ENCODE measurements at regions not wholly inside any gene's neighbourhood (a gene's known extent, or its start where the extent isn't known, plus 50 kb on each side); places are given as distances from the start of the nearest gene placed in this dataset.

DNA sequence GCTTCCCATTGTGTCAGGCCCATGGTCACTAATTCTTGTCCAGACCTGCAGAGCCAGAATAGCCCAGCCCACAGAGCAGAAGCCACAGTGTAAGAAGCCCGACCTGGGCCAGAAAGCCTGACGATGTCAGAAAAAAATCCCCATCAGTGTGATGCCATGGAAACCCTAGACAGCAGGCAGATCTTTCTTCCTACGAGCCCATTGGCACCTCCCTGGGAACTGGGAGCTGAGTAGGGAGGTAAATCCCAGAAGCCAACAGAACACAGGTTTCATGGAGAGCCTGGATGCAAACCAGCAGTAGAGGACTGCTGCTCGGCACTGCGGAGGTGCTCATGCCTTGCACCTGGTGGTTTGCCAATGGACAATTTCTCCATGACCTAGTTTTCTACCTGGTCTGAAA is 82.2 kb upstream of the SLC22A16 start:
- DNase-seq = no peak

DNA sequence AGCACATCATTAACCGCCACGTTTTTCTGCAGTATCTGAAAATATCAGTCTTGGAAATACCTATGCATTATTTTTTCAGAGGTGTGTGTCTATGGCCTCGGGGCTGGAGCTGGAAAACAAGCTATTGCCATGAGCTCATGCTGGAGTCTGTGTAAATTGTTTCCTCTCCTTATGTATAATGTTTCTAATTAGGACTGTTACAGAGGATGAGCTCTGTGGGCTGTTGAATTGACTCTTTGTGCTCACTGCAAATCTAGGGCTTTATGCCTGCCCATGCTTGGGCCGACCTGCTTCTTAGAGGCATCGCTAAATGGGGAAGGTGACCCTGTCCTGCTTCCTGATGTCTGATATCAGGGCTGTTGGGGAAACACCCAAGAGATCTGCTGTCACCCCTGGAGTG is 80.8 kb upstream of the SLC22A16 start:
- DNase-seq = no peak

DNA sequence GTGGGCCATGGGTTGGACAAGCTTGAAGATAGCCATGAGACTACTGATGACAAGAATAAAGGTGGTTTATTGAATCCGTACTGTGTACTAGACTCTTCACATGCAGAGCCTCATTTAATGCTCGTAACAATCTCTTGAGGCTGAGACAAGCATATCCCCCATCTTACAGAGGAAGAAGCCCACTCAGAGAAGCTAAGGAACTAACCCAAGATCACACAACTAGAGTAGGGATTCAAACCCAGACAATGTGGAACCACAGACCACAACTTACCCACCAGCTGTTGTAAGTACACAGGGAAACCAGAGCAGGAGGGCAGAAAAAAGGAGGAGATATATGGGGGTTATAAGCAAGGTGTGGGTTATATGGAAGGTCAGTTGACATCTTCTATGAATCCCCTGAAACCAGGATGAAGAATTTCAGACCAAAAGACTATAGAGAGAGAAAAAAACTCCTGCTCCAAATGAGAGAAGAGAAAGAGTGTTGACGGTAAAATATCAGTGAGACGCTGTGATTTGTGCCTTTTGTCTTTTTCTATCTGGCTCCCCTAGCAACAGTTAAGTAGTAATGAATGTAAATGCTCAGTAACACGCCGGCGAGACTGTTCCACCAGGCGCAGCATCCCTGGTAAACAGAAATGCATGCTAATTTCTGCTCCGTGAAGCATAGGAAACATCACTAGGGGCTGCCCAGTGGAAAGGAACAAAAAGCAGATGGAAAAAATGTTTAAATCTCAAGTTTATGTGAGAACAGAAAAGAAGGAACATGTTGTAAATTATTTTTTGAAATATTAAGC is 80.1 kb upstream of the SLC22A16 start:
- no peak for DNase-seq

DNA sequence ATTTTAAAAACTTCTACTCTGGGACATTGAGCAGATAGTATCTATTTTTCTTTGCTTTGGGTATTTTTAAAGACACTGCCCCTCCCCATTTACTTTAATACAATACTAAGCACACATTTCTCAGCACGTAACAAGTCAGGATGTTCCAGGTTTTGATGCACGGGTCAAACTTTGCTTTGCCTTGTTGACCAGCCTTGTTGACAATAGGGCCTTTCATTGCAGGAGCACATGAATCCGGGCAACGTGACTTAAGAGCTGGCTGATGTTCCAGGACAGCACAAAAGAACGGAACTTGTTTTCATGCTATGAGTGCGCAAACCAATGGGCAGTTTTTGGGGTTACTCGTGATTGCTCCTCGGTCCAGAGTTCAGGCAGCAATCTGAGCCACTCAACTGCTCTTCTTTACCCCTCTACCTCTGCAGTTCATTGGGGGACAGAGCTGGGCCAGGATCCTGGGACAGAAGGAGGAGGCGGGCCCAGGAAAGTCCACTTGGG is 78.6 kb upstream of the SLC22A16 start:
- DNase-seq = no peak

DNA sequence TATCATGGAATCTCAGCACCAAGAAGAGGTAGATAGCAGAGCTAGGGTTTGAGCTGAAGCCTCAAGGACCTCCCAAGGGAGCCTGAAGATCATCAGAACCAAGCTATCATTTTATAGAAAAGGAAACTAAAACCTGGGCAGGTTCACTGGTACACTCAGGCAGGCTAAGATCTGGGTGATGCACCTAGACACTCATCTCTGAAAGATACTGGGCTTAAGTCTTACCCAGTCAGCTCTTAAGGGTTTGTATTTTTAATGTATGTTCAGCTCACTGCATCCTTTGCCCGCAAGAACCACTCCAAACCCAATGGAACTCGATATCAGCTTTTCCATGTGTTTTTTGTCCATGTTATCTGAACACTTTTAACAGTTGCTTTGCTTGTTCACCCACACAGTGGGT is 78.0 kb upstream of the SLC22A16 start:
- DNase-seq = no peak

DNA sequence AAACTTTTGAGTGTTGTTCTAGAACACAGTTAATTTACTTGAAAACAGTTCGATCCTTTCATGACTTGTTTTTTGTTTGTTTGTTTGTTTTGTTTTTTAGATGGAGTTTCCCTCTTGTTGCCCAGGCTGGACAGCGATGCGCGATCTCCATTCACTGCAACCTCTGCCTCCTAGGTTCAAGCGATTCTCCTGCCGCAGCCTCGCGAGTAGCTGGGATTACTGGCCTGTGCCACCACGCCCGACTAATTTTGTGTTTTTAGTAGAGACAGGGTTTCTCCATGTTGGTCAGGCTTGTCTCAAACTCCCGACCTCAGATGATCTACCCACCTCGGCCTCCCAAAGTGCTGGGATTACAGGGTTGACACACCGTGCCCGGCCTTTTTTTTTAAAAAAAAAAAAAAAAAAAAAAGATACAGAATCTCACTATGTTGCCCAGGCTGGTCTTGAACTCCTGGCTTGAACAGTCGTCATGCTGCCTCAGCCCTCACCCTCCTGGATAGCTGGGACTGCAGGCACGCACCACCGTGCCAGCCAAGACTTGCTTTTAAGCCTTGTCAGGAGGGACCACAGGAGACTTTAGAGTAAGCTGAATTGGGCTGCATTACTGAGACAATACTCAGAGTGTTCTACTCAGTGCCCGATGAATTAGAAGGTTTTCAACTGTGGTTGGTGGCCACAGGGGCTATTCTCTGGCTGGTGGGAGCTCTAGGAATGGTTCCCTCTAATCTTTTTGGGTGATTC is 76.7 kb upstream of the SLC22A16 start:
- no peak for DNase-seq

DNA sequence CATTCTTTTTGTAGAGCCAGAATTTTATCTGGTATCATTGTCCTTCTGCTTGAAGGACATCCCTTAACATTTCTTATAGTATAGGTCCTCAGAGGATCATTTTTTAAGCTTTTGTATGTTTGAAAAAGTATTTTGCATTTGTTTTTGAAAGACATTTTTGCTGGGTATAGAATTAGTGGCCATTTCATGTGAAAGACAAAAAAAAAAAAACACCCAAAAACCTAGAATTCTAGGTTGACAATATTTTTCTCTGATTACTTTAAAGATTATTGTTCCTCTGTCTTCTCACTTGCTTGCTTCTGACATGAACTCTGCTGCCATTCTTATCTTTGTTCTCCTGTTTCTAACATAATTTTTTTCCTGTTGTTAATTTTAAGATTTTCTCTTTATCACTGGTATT is 75.7 kb upstream of the SLC22A16 start:
- DNase-seq = no peak

DNA sequence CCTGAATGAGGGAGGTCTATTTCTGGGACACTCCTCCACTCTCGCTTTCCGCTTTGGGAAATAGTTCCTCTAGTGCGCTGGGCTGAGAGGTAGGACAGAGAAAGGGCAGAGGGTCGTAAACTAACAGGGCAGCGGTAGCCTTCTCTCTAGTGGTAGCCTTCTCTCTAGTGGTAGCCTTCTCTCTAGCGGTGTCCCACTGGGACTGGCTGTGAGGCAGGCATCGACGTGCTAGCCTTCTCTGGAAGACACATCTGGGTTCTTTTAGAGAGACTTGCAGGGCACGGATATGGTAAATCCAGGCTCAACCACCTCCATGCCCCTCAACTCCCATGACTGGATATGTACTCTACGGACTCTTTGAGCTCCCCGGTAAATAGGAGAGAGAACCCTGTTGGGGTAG is 74.7 kb upstream of the SLC22A16 start:
- no peak for DNase-seq

DNA sequence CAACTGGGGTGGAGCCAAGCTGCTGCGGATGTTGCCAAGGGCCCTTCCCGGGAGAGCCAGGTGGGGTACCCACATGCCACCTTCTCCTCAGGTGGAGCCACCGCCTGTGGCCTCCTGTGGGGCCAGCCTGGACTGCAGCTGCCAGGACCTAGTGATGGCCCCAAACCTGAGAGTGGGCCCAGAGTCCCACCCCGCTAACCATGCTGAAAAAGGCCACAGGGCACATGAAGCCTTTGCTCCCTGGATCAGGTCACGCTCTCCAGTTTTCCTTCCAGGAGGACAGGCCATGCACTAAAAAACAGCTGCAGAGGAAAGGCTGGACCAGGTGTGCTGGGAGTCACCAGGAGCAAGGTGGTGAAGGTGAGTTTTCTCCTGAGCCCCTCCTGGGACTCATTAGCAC is 73.9 kb upstream of the SLC22A16 start:
- DNase-seq = no peak

DNA sequence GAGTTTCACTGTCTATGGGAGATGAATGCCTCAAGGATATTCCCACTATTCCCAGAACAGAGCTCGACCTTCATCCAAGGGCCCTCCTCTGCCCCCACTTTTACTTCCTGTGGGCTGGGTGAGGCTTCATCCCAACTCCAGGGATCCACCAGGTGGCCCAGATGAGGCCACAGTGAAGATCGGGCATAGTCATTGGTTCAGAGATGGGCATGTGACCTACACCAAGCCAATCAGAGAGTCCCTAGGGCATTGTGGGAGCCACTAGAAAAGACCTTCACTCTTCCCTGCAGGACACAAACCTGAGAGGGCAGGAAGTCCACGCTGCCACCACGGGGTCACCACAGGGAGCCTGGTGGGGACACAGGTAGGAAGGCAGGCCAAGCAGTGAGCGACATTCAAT is 72.9 kb upstream of the SLC22A16 start:
- DNase-seq = no peak

DNA sequence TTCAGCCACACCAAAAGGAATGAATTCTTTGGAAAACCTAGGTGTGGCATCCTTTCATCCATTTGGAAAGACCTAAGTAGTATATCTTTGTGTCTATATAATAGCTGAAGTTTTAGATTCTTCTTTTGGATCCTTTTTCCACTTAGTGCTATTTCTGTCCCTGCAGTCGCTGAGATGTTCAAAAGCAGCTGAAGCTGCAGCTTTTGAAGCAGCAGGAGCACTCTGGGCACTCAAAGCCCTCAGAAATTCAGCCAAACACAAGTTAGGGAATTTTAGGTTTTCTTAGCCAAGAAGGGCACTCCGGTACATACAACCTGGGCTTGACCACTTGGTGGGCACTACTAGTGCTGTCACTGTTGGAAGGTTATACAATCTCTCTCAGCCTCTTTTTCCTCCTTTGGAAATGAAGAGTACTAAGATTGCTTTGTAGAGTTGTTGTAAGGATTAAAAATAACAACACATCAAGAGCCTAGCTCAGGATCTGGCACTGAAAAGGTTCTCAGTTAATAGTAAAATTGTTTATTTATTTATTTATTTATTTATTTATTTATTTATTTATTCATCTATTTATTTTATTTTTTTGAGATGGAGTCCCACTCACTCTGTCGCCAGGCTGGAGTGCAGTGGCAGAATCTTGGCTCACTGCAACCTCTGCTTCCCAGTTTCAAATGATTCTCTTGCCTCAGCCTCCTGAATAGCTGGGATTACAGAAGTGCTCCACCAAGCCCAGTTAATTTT is 71.9 kb upstream of the SLC22A16 start:
- DNase-seq = no peak

DNA sequence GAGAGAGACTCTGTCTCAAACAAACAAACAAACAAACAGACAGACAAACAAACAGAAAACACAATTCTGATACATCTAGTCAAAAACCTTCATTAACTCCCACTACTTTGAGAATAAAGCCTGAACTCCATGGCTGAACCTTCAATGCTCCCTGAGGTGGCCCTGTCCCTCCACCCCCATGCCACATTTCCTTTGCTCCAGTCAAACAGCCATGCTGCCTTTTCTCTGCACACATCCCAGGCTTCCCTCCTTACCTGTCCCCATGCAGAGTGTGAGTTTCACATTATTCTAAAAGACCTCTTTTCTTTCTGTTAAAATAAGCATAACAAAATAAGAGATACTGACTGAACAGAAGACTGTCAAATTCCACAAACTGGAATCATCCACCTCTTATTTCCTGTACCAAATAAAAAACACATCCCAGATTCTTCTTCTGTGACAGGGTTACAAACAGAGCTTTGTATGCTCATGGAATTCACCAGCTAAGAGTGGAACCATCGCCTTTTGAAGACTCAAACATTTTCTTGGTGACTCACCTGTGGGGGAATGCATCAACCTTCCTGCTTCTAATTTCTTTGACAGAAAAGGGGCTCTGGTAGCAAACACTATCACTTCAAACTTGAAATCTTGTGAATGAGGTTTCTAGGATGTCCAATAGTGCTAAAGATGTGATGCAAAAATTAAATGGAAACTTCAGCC is 71.0 kb upstream of the SLC22A16 start:
- DNase-seq = peak; percentile 87

DNA sequence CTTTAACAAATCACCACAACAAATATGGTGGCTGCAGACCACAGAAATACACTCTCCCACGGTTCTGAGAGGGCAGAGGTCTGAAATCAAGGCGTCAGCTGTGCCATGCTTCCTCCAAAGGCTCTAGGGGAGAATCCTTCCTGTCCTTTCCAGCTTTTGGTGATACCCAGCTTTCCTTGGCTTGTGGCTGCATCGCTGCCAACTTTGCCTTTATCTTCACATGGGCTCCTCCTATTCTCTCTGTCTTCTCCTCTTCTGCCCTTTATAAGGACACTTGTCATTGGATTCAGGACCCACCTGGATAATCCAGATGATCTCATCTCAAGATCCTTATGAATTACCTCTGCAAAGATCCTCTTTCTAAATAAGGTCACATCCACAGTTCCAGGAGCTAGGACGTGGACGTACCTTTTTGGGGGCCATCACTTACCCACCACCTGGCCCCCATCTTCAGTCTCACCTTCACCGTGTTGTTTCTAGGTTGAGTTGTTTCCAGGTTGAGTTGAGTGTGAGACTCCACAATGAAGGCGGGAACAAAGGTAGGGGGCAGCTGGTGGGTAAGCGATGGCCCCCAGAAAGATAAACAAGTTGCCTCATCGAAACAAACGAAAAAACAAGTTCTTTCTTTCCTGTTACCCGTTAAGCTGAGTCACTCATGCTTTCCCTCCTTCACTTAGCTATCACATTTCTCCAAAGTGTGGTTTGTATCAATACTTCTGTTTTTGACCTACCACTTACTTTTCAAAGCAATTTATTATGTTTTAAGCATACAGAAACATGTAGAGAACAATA is 68.9 kb upstream of the SLC22A16 start:
- no peak for DNase-seq

DNA sequence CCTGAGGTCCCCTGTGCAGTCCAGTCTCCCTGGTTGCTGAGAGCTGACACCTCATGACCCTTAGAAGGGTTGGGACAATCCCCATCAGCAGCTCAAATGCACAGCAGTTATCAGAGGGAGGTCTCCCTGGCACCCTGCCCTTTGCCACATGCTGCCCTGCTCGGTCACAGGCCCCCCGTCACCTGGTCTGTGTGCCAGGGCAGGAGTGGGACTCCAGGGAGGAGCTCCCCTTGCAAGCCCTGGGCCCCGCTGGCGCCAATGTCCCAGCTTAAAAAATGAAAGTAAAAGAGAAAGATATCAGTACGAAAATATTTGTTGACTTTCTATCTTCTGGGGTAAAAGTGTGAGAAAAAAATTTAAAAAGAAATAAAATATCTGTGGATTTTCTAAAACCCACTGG is 68.1 kb upstream of the SLC22A16 start:
- DNase-seq = no peak

DNA sequence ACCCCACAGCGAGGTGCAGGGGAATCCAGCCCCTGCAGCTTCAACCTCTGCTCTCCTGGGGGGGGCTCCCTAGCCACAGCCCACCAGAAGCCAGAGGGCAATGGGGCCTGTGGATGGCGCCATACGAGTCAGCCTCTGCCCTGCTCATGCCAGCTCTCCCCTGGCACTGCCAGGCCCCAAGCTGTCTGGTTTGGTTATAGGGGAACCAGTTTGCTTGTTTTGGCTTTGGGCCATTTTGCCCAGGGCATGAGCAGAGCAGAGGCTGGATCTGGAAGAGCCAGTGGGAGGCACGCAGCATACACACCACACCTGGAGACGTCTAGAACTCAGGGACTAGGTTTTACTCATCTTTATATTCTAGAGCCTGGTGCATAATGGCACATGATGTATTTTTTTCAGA is 66.7 kb upstream of the SLC22A16 start:
- DNase-seq = no peak

DNA sequence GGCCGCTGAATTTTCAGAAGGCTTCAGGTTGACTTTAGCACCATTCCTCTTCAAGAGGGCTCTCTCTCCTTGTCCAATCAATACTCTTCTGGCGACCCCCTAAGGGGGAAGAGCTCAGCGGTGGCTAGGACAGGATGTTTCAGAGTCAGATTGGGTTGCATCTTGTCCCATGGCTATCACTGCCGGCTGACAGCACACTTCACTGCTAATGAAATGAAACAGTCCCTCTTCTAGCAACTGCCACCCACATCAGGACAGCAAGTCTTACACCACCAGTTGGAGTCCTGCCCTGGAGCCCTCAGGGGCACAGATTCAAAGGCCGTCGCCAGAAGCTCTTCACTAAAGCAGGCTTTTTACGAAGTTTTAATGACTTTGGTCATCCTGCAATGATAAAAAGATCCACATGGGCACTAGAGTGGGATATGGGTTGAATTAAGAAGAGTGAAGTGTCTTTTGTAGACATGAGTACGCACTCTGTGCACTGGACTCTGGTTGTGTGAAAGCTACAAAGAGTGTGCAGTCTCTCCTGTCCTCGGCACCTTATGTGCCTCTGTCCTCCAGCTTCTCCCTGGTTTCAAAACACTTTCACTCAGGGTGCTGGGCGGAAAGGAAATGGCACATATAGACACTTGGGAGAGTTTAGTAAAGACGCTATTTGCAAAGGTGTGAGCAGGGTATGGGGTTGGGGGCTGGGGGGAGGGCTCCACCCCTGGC is 66.1 kb upstream of the SLC22A16 start:
- no peak for DNase-seq

DNA sequence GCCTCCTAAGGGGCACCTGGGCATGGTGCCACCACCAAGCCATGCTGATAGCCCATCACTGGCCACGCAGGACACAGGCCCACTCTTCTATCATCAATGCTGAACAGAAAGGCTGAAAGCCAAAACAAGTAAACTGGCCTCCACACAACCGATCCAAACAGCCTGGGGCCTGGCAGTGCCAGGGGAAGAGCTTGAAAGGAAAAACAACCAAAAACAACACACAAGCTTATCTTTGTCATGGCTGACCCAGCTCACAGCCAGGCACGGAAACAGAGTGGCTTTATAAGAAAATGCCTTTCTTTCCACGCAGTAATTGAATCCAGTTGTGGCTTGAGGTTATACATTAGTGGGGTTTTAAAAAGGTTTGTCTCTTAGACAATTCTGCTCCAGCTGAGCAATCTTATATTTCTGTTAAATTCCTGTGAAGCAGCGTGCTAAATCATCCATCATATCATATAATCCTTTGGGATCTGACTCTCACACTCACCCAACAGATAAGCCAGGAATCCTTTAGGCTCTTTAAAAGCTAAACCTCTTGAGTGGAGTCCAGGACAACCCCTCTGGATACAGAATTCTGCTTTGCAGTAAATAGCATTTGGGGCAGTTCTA is 65.4 kb upstream of the SLC22A16 start:
- peak; percentile 66 for DNase-seq

DNA sequence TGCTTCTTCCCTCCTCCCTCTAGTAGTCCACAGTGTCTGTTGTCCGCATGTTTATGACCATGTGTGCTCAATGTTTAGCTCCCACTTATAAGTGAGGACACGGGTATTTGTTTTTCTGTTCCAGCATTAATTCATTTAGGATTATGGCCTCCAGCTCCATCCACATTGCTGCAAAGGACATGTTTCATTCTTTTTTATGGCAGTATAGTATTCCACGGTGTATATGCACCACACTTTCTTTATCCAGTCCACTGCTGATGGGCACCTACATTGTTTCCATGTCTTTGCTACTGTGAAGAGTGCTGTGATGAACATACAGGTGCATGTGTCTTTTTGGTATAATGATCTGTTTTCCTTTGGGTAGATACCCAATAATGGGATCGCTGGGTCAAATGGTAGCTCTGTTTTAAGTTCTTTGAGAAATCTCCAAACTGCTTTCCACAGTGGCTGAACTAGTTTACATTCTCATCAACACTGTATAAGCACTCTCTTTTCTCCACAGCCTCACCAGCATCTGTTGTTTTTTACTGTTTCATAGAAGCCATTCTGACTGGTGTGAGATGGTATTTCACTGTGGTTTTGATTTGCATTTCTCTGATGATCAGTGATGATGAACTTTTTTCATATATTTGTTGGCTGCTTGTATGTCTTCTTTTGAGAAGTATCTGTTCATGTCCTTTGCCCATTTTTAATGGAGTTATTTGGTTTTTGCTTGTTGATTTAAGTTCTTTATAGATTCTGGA is 63.0 kb upstream of the SLC22A16 start:
- peak; percentile 30 for DNase-seq

DNA sequence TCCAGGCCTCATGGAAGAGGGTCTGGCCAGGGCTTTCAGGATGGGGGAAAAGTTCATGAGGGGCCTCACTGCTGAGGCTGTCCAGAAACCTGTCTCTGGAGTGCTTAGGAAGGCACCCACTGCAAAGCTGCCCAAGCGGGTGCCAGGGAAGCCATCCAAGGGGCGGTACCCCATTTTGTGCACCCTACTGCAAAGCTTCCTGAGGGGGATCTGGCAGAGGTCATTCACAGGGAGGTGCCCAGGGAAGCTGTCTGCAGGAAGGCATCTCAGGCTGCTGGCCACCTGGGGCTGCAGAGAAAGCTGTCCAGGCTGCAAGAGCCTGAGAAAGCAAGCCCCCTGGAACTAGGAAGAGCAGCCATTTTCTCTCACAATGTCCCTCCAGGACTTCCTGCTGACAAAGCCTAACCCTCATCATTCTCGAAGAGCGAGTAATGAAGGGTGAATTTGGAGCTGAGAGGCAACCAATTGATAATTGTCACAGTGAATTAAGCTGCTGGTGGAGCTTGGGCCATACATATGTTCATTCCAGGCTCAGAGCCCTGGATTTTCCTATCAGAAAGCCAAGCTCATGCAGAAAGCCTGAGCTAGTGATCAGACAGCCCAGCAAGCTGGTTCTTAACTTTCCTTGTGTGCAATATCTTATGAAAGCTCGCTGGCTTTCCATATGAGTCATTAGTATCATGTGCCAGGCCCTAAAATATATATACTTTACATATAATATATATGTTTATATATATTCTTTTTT is 62.2 kb upstream of the SLC22A16 start:
- DNase-seq = peak; percentile 26
